ENCODE measurements at regions not wholly inside any gene's neighbourhood (a gene's known extent, or its start where the extent isn't known, plus 50 kb on each side); places are given as distances from the start of the nearest gene placed in this dataset.

- H3K4me2 ChIP-seq, result no peak overlapping the region
- POLR2A ChIA-PET, result no interaction called here
These were observed 73.6 kb upstream of the NID2 start for GRCh38 chr14:52142504-52142903.

DNA sequence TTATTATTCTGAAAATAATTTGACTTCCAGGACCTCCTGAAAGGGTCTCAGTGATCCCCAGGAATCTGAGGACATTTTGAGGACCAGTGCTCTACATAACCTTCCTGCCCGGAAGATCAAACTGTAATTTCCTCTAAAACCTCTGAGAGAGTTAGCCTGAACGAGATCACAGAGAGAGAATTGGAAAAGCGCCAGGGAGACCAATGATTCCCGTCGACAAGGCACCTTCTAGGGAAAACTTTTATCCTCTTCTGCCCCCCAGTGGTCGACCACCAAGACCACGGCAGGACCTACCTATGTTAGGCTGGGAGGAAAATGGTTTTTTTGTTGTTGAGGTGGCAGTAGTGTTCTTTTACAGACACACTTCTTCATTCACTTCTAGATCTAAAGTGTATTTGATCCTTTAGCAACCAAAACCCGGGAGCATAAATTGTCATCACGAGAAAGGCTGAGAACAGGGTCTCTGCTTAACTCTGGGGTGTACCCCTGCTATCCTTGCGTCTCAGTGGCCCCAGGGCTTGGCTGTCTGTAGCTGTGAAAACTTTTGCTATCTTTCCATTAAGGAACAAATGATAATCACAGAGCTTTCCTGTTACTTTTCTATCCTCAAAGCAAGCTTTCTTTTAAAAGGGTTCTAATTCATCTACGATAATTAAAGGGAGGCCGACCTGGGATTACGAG is 62.9 kb upstream of the NID2 start:
- WGBS (ENCODE audit: low lambda C conversion rate), result 32% methylated on average over 13 of the region's 13 CpGs
- DNase-seq, result peak; percentile 89
- no peaks in the 10 kb centered on the region for H3F3A ChIP-seq (replicated peaks; ENCODE audit: insufficient read depth)
- H4K20me1 ChIP-seq (ENCODE audit: insufficient read depth), result no peaks in the 10 kb centered on the region
- H3K4me2 ChIP-seq, result no peak overlapping the region
- ChIA-PET CTCF (interaction anchor here (0.6 to 3.9 kb wide), 22 partner anchors 9 to 848 kb away, joined by 3 to 16 read pairs (median 4); no protein-coding TSS in a partner anchor), POLR2A (no interaction called here)
- H3K27ac ChIP-seq (ENCODE audit: low read depth in 2 of 2, low read length in 1 of 2), result no peak overlapping the region
- peaks cover 9% of the 10 kb centered on the region; the same call in 1 of the 2 replicates for H3K9me3 ChIP-seq
- H3K27me3 ChIP-seq (ENCODE audit: insufficient read depth), result no peaks in the 10 kb centered on the region
- no peak overlapping the region for H3K9ac ChIP-seq
- no peak overlapping the region for H3K4me3 ChIP-seq (ENCODE audit: low read depth in 2 of 2, low read length in 1 of 2)
- H3K9me2 ChIP-seq, result no peaks in the 10 kb centered on the region
- H3K4me1 ChIP-seq (ENCODE audit: control insufficient read depth in 1 of 2, insufficient read depth in 2 of 2, low read depth in 1 of 2, low read length in 1 of 2), result peaks cover 0 to 5% of the 10 kb centered on the region in 2 experiments; a peak in 3 of 4 replicates
- no peaks in the 10 kb centered on the region for H3K36me3 ChIP-seq (replicated peaks in 1 of 2; ENCODE audit: control insufficient read depth in 1 of 2, insufficient read depth in 2 of 2, low read length in 1 of 2)
- H2AFZ ChIP-seq (ENCODE audit: low read depth), result peak overlapping the region; percentile 68; the same call in 1 of the 2 replicates
- H3K79me2 ChIP-seq (ENCODE audit: insufficient read depth), result no peaks in the 10 kb centered on the region
- TF ChIP-seq SIN3A (IDR thresholded peaks at IDR 0.05; ENCODE audit: borderline replicate concordance, low read depth, low read length) (peak; percentile 32; the same call in 1 of the 2 replicates), RAD21 (IDR thresholded peaks at IDR 0.05; ENCODE audit: low read length) (peak; percentile 92), GABPA (IDR thresholded peaks at IDR 0.05; ENCODE audit: low read depth) (peak; percentile 60), SMC3 (IDR thresholded peaks at IDR 0.05; ENCODE audit: low read depth, low read length) (peak; percentile 88), NRF1 (IDR thresholded peaks at IDR 0.05; ENCODE audit: low read depth, low read length) (no peak), REST (IDR thresholded peaks at IDR 0.05; ENCODE audit: low read depth, low read length) (no peak), CTCF (IDR thresholded peaks at IDR 0.05) (peak; percentile 86)

More at GRCh38 chr14:52142504-52142903, 73.6 kb upstream of the NID2 start:
- Histone ChIP-seq H3K36me3 (replicated peaks in 1 of 2; ENCODE audit: control insufficient read depth in 1 of 2, insufficient read depth in 2 of 2, low read length in 1 of 2) (no peaks in the 10 kb centered on the region), H3K9me3 (no peaks in the 10 kb centered on the region), H3F3A (replicated peaks; ENCODE audit: insufficient read depth) (no peaks in the 10 kb centered on the region), H3K27me3 (ENCODE audit: insufficient read depth) (no peaks in the 10 kb centered on the region), H3K79me2 (ENCODE audit: insufficient read depth) (no peaks in the 10 kb centered on the region), H3K9me2 (no peaks in the 10 kb centered on the region), H3K4me1 (ENCODE audit: control insufficient read depth in 1 of 2, insufficient read depth in 2 of 2, low read depth in 1 of 2, low read length in 1 of 2) (no peaks in the 10 kb centered on the region), H4K20me1 (ENCODE audit: insufficient read depth) (no peaks in the 10 kb centered on the region), H3K9ac (no peak overlapping the region), H3K4me3 (ENCODE audit: low read depth in 2 of 2, low read length in 1 of 2) (no peak overlapping the region), H2AFZ (ENCODE audit: low read depth) (no peak overlapping the region), H3K27ac (ENCODE audit: low read depth in 2 of 2, low read length in 1 of 2) (no peak overlapping the region)
- CTCF ChIA-PET, result interaction anchor here (0.7 to 2.1 kb wide), 2 partner anchors 10 to 1540 kb away, joined by 3 to 5 read pairs; no protein-coding TSS in a partner anchor
- no peak for DNase-seq
- TF ChIP-seq REST (IDR thresholded peaks at IDR 0.05; ENCODE audit: low read depth, low read length), result no peak
- TF ChIP-seq, protein P1, sequence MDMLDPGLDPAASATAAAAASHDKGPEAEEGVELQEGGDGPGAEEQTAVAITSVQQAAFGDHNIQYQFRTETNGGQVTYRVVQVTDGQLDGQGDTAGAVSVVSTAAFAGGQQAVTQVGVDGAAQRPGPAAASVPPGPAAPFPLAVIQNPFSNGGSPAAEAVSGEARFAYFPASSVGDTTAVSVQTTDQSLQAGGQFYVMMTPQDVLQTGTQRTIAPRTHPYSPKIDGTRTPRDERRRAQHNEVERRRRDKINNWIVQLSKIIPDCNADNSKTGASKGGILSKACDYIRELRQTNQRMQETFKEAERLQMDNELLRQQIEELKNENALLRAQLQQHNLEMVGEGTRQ (IDR thresholded peaks at IDR 0.05; ENCODE audit: borderline replicate concordance, low read depth, low read length), result no peak
- TF ChIP-seq TCF12 (IDR thresholded peaks at IDR 0.05), result no peak
- no peak for TF ChIP-seq MEF2A (IDR thresholded peaks at IDR 0.05; ENCODE audit: borderline replicate concordance, low read depth)
